Neural cell (in vitro differentiated cells): ENCODE measurements at regions not wholly inside any gene's neighbourhood (a gene's known extent, or its start where the extent isn't known, plus 50 kb on each side); places are given as distances from the start of the nearest gene placed in this dataset.

Source experiments
- H2AFZ ChIP-seq: fragments of 200-600, 300-800 bp; sonication (generic), shearing (Covaris generic); 2 replicates; pipeline ENCODE4 v1.6.0; 2014; ENCODE audit warnings: low read depth, mild to moderate bottlenecking, antibody characterized with exemption, low read length, moderate library complexity
- H3F3A ChIP-seq: fragments of 200-600 bp; shearing (Covaris generic); 2 replicates; pipeline ENCODE4 v1.6.1; 2016; ENCODE audit warnings: mild to moderate bottlenecking, moderate library complexity, mixed read lengths, antibody characterized with exemption, low read length; ENCODE audit not compliant: insufficient read depth, poor library complexity, severe bottlenecking
- H3K27ac ChIP-seq: fragments of 200-600, 300-800 bp; sonication (generic), shearing (Covaris generic); 2 replicates; pipeline ENCODE4 v1.5.1; 2014; ENCODE audit warnings: mild to moderate bottlenecking, low read length, moderate library complexity
- H3K27me3 ChIP-seq: fragments of 300-800, 200-600 bp; sonication (generic), shearing (Covaris generic); 2 replicates; pipeline ENCODE4 v1.6.0; 2014; ENCODE audit warnings: mild to moderate bottlenecking, low read depth, low read length, moderate library complexity; ENCODE audit not compliant: insufficient read depth
- H3K36me3 ChIP-seq: fragments of 300-800, 200-600 bp; sonication (generic), shearing (Covaris generic); 2 replicates; pipeline ENCODE4 v1.5.1; 2014; ENCODE audit warnings: mild to moderate bottlenecking, antibody characterized with exemption, low read length, moderate library complexity; ENCODE audit not compliant: insufficient read depth
- H3K4me2 ChIP-seq: fragments of 300-800, 200-600 bp; sonication (generic), shearing (Covaris generic); 2 replicates; pipeline ENCODE4 v1.6.0; 2014; ENCODE audit warnings: mild to moderate bottlenecking, low read length
- H3K4me3 ChIP-seq: fragments of 300-800, 200-600 bp; sonication (generic), shearing (Covaris generic); 2 replicates; pipeline ENCODE4 v1.5.1; 2014; ENCODE audit warnings: mild to moderate bottlenecking, low read length, moderate library complexity
- H3K79me2 ChIP-seq: fragments of 200-600 bp; shearing (Covaris generic); replicated peaks from 2 replicates; pipeline ENCODE4 v1.6.0; 2014; ENCODE audit warnings: mild to moderate bottlenecking, low read length, moderate library complexity; ENCODE audit not compliant: insufficient read depth
- H3K9ac ChIP-seq: fragments of 300-800, 200-600 bp; sonication (generic), shearing (Covaris generic); 2 replicates; pipeline ENCODE4 v1.6.1; 2016; ENCODE audit warnings: mild to moderate bottlenecking, low read length, mixed read lengths
- H3K9me2 ChIP-seq: fragments of 200-600 bp; shearing (Covaris generic); 2 replicates; pipeline ENCODE4 v1.6.1; 2016; ENCODE audit warnings: mild to moderate bottlenecking, low read length, mixed read lengths; ENCODE audit not compliant: insufficient read depth
- H3K9me3 ChIP-seq: fragments of 200-600, 300-800 bp; sonication (generic), shearing (Covaris generic); 2 replicates; pipeline ENCODE4 v1.6.1; 2016; ENCODE audit warnings: mild to moderate bottlenecking, mixed run types, low read length, moderate library complexity, mixed read lengths
- H4K20me1 ChIP-seq: fragments of 200-600 bp; shearing (Covaris generic); 2 replicates; pipeline ENCODE4 v1.6.1; 2016; ENCODE audit warnings: mild to moderate bottlenecking, mixed run types; ENCODE audit not compliant: insufficient read depth
- CTCF ChIP-seq: fragments of 450-650 bp; IDR thresholded peaks from 2 replicates; pipeline ENCODE4 v1.5.1; 2014; ENCODE audit warnings: antibody characterized with exemption, mild to moderate bottlenecking, moderate library complexity; ENCODE audit not compliant: poor library complexity, severe bottlenecking
- EP300 ChIP-seq: fragments of 450-650 bp; conservative IDR thresholded peaks from 2 replicates; pipeline ENCODE4 v1.6.1; 2014; ENCODE audit warnings: antibody characterized with exemption, mild to moderate bottlenecking, moderate library complexity; ENCODE audit not compliant: poor library complexity, severe bottlenecking
- EZH2 ChIP-seq: fragments of 200-600, 300-800 bp; shearing (Covaris generic), sonication (generic); IDR thresholded peaks from 2 replicates; pipeline ENCODE4 v1.6.1; 2014; ENCODE audit warnings: antibody characterized with exemption, low read length, borderline replicate concordance, mild to moderate bottlenecking; ENCODE audit not compliant: insufficient read depth, poor library complexity, severe bottlenecking
- MXI1 ChIP-seq: fragments of 450-650 bp; conservative IDR thresholded peaks from 2 replicates; pipeline ENCODE4 v1.6.1; 2014; ENCODE audit warnings: antibody characterized with exemption, mild to moderate bottlenecking; ENCODE audit not compliant: poor library complexity, severe bottlenecking
- POLR2AphosphoS5 ChIP-seq: IDR thresholded peaks from 2 replicates; pipeline ENCODE4 v1.6.1; 2012
- RAD21 ChIP-seq: fragments of 450-650 bp; conservative IDR thresholded peaks from 2 replicates; pipeline ENCODE4 v1.6.1; 2014; ENCODE audit warnings: antibody characterized with exemption, mild to moderate bottlenecking, moderate library complexity
- REST ChIP-seq: IDR thresholded peaks from 2 replicates; pipeline ENCODE4 v1.6.1; 2012; ENCODE audit warnings: borderline replicate concordance
- SMC3 ChIP-seq: fragments of 450-650 bp; conservative IDR thresholded peaks from 2 replicates; pipeline ENCODE4 v1.6.1; 2014; ENCODE audit warnings: antibody characterized with exemption, mild to moderate bottlenecking, moderate library complexity; ENCODE audit not compliant: poor library complexity
- TAF1 ChIP-seq: IDR thresholded peaks from 2 replicates; pipeline ENCODE4 v1.6.1; 2012; ENCODE audit warnings: low read depth

- H2AFZ ChIP-seq, result no peak overlapping the region
- H3K27ac ChIP-seq, result no peak overlapping the region
- no peaks in the 10 kb centered on the region for H3K9me2 ChIP-seq
- H3K9ac ChIP-seq, result no peak overlapping the region
- no peaks in the 10 kb centered on the region for H3K36me3 ChIP-seq
- no peaks in the 10 kb centered on the region for H3K9me3 ChIP-seq
- no peak overlapping the region for H3K4me2 ChIP-seq
- no peaks in the 10 kb centered on the region for H4K20me1 ChIP-seq
- no peak overlapping the region for H3K4me3 ChIP-seq
- H3K27me3 ChIP-seq, result no peaks in the 10 kb centered on the region
- no peak for TF ChIP-seq SMC3
- no peak for TF ChIP-seq CTCF
- no peak for TF ChIP-seq TAF1
- no peak for TF ChIP-seq REST
- no peak for TF ChIP-seq MXI1
- no peak for TF ChIP-seq EZH2
- no peak for TF ChIP-seq RAD21
- no peak for TF ChIP-seq POLR2AphosphoS5
- no peak for TF ChIP-seq EP300
- no peaks in the 10 kb centered on the region for H3F3A ChIP-seq
- H3K79me2 ChIP-seq, result no peaks in the 10 kb centered on the region
These were observed 175.6 kb downstream of the FBXO8 start for GRCh38 chr4:174107746-174108354.

GRCh38 chr4:174105202-174105601 lies 178.3 kb downstream of the FBXO8 start:
- Histone ChIP-seq H3K79me2 (no peaks in the 10 kb centered on the region), H3K27ac (no peak overlapping the region), H3K36me3 (no peaks in the 10 kb centered on the region), H4K20me1 (no peaks in the 10 kb centered on the region), H3K4me2 (no peak overlapping the region), H2AFZ (no peak overlapping the region), H3K4me3 (no peak overlapping the region), H3F3A (no peaks in the 10 kb centered on the region), H3K9me2 (no peaks in the 10 kb centered on the region), H3K9ac (no peak overlapping the region), H3K9me3 (no peaks in the 10 kb centered on the region), H3K27me3 (no peaks in the 10 kb centered on the region)
- TF ChIP-seq TAF1, result no peak
- TF ChIP-seq RAD21, result no peak
- no peak for TF ChIP-seq CTCF
- TF ChIP-seq SMC3, result no peak
- TF ChIP-seq EZH2, result no peak
- no peak for TF ChIP-seq REST
- TF ChIP-seq MXI1, result no peak
- TF ChIP-seq POLR2AphosphoS5, result no peak
- TF ChIP-seq EP300, result no peak
